Bronchial epithelial cell (primary cell): ENCODE measurements at regions not wholly inside any gene's neighbourhood (a gene's known extent, or its start where the extent isn't known, plus 50 kb on each side); places are given as distances from the start of the nearest gene placed in this dataset.

Experiments used
- DNase-seq: peaks from one replicate; pipeline ENCODE4 v3.0.0-alpha.2; 2010; ENCODE audit warnings: low read depth
- FAIRE-seq: peaks from 2 replicates; lab custom pipeline; 2011; peaks lifted over from hg19 to GRCh38; lab: Jason Lieb, UNC
- H3K27me3 ChIP-seq: 2 replicates; pipeline ENCODE4 v1.5.1; 2011; ENCODE audit warnings: low read length; ENCODE audit not compliant: control insufficient read depth, insufficient read depth
- H3K36me3 ChIP-seq: 2 replicates; pipeline ENCODE4 v1.5.1; 2011; ENCODE audit warnings: low read length; ENCODE audit not compliant: control insufficient read depth, insufficient read depth
- H3K4me3 ChIP-seq: 2 replicates; pipeline ENCODE4 v1.5.1; 2011; ENCODE audit warnings: mild to moderate bottlenecking, low read depth, low read length, control low read depth
- CTCF ChIP-seq: IDR thresholded peaks from 2 replicates; pipeline ENCODE4 v1.5.1; 2011; ENCODE audit warnings: mild to moderate bottlenecking, moderate library complexity, low read length, control low read depth, inconsistent platforms; ENCODE audit not compliant: insufficient read depth, severe bottlenecking

GRCh38 chr7:11294218-11294617 is 320.5 kb downstream of the PHF14 start:
- Histone ChIP-seq H3K4me3 (no peak overlapping the region), H3K27me3 (no peaks in the 10 kb centered on the region), H3K36me3 (no peaks in the 10 kb centered on the region)
- no peak for TF ChIP-seq CTCF
- DNase-seq (no peak), FAIRE-seq (no peak)

GRCh38 chr7:11294965-11295364 is 321.3 kb downstream of the PHF14 start:
- TF ChIP-seq CTCF = no peak
- Histone ChIP-seq H3K27me3 (no peaks in the 10 kb centered on the region), H3K4me3 (no peak overlapping the region), H3K36me3 (no peaks in the 10 kb centered on the region)
- DNase-seq (no peak), FAIRE-seq (no peak)

GRCh38 chr7:11297126-11297625 is 323.5 kb downstream of the PHF14 start:
- TF ChIP-seq CTCF = no peak
- FAIRE-seq (no peak), DNase-seq (no peak)
- Histone ChIP-seq H3K27me3 (no peaks in the 10 kb centered on the region), H3K4me3 (no peak overlapping the region), H3K36me3 (no peaks in the 10 kb centered on the region)

- FAIRE-seq = no peak
- no peaks in the 10 kb centered on the region for H3K36me3 ChIP-seq
- TF ChIP-seq CTCF = no peak
- no peak overlapping the region for H3K4me3 ChIP-seq
- DNase-seq = no peak
- no peaks in the 10 kb centered on the region for H3K27me3 ChIP-seq
These were observed 324.1 kb downstream of the PHF14 start for GRCh38 chr7:11297764-11298163.

GRCh38 chr7:11298220-11298619 is 324.5 kb downstream of the PHF14 start:
- H3K27me3 ChIP-seq = no peaks in the 10 kb centered on the region
- no peak for DNase-seq
- H3K4me3 ChIP-seq = no peak overlapping the region
- H3K36me3 ChIP-seq = no peaks in the 10 kb centered on the region
- FAIRE-seq = no peak
- no peak for TF ChIP-seq CTCF

GRCh38 chr7:11300241-11300640 is 326.6 kb downstream of the PHF14 start:
- Histone ChIP-seq H3K27me3 (no peaks in the 10 kb centered on the region), H3K4me3 (no peak overlapping the region), H3K36me3 (no peaks in the 10 kb centered on the region)
- FAIRE-seq (no peak), DNase-seq (no peak)
- TF ChIP-seq CTCF = no peak
